ENCODE measurements at regions not wholly inside any gene's neighbourhood (a gene's known extent, or its start where the extent isn't known, plus 50 kb on each side); places are given as distances from the start of the nearest gene placed in this dataset.
A peak's percentile ranks its signal among the peaks of the same experiment; 100 is the strongest.

DNA sequence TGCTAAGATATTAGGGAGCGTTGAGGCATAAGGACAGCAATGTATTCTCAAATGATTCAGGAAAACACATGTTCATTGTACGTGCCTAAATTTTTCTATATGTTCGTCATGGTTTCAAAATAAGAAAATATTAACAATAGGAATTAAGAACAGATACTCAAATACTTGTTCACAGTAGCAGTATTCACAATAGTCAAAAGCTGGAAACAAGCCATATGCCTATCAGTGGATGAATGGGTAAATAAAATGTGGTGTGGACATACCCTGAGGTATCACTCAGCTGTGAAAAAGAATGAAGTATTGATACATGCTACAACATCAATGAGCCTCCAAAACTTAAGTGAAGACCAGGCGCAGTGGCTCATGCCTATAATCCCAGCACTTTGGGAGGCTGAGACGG is 84.7 kb upstream of the PTER start:
- ATAC-seq (replicated peaks in 6 of 8) = no peak
- 21 to 93% (median 56%) methylated on average over 2 to 5 of the region's 5 CpGs; no CpG with 5 or more reads in 2 of the 10 experiments for WGBS, 10 experiments
- in situ Hi-C loops (cut with MboI; ENCODE audit: low pct_unique_long_range_greater_than_20kb in 2 of 9, low sequenced_read_pairs in 9 of 9, unreplicated experiment in 9 of 9) = no loop called here

DNA sequence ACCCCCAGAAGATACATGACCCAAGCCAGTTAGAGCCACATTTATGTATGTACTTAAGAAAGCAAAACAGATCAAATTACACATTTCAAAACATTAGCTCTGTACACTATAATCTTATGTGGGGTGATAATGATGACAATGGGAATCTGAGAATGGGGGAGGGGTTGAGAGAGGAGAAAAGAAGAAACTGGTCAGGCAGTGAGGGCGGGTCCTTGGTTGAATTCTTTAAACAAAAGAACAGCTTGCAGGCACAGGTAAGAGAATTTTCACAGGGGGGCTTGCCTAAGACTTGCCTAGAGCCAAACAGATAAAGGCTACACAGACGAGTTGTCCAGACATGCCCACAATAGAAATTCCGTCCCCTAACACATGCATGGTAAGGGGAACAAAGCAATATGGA is 76.8 kb upstream of the PTER start:
- in situ Hi-C loops (cut with MboI; ENCODE audit: low pct_unique_long_range_greater_than_20kb in 2 of 9, low sequenced_read_pairs in 9 of 9, unreplicated experiment in 9 of 9) = no loop called here
- no peak for ATAC-seq (replicated peaks in 6 of 8)
- H3K4me3 ChIP-seq = no peak overlapping the region
- no peak overlapping the region for H3K27ac ChIP-seq
- WGBS, 10 experiments = 7 to 100% (median 85%) methylated on average over 1 to 3 of the region's 3 CpGs; no CpG with 5 or more reads in 3 of the 10 experiments
- H3K4me1 ChIP-seq (replicated peaks in 1 of 2) = no peaks in the 10 kb centered on the region

More for the DNA sequence above, 84.7 kb upstream of the PTER start:
- Histone ChIP-seq H3K4me3 (no peak overlapping the region), H3K27ac (no peak overlapping the region), H3K4me1 (replicated peaks in 1 of 2) (no peaks in the 10 kb centered on the region)

DNA sequence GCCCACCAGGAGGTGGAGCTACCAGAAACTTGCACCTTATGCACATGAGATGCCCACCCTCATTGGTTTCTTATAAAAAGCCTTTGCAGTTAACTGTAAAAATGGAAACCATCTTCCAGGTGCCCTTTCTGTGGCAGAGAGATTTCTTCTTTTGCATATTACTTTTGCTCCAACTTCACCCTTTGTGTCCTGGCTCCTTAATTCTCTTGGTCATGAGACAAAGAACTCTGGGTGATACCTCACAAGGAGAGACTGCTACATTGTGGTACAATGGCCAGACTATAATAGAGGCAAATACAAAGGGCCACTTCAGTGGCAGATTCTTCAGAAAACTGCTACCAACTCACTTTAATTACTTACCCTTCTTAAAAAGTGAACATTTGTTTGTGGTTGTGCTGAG is 76.4 kb upstream of the PTER start:
- Histone ChIP-seq H3K27ac (no peak overlapping the region), H3K4me3 (no peak overlapping the region), H3K4me1 (replicated peaks in 1 of 2) (no peaks in the 10 kb centered on the region)
- ATAC-seq (replicated peaks in 6 of 8) = no peak
- in situ Hi-C loops (cut with MboI; ENCODE audit: low pct_unique_long_range_greater_than_20kb in 2 of 9, low sequenced_read_pairs in 9 of 9, unreplicated experiment in 9 of 9) = no loop called here

DNA sequence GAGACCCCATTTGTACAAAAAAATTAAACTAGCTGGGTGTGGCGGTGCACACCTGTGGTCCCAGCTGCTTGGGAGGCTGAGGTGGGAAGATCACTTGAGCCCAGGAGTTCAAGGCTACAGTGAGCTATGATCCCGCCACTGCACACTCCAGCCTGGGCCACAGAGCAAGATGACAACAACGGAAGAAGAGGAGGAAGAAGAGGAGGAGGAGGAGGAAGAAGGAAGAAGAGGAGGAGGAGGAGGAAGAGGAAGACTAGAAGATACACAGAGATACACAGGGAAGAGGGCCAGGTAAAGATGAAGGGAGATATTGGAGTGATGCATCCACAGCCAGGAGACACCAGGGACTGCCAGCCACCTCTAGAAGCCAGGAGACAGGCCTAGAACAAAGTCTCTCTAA is 75.7 kb upstream of the PTER start:
- WGBS, 10 experiments = 0 to 100% (median 90%) methylated on average over 1 of the region's 3 CpGs; no CpG with 5 or more reads in 6 of the 10 experiments
- no peak overlapping the region for H3K27ac ChIP-seq
- no peaks in the 10 kb centered on the region for H3K4me1 ChIP-seq (replicated peaks in 1 of 2)
- in situ Hi-C loops (cut with MboI; ENCODE audit: low pct_unique_long_range_greater_than_20kb in 2 of 9, low sequenced_read_pairs in 9 of 9, unreplicated experiment in 9 of 9) = no loop called here
- no peak overlapping the region for H3K4me3 ChIP-seq
- ATAC-seq (replicated peaks in 6 of 8) = no peak

DNA sequence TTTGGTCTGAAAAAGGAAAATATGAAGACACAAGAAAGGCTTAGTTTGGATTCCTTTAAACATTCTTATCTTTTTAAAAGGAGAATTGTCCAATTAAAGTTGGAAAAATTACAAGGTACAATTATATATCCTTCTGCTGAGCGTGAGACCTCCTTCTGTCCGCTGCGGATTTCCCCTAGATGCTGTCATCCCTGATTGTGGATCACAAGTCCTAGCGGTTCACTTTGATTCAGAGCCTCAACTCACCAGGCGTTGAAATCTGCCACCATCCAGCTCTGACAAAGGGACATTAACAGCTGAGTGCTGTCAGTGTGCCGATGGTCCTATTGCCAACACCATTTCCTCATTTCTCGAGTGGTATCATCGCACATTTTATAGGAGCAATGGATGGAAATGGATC is 73.1 kb upstream of the PTER start:
- 6 to 96% (median 89%) methylated on average over 2 to 8 of the region's 8 CpGs; no CpG with 5 or more reads in 1 of the 10 experiments for WGBS, 10 experiments
- in situ Hi-C loops (cut with MboI; ENCODE audit: low pct_unique_long_range_greater_than_20kb in 2 of 9, low sequenced_read_pairs in 9 of 9, unreplicated experiment in 9 of 9) = no loop called here
- H3K4me3 ChIP-seq = no peak overlapping the region
- H3K27ac ChIP-seq = no peak overlapping the region
- ATAC-seq (replicated peaks in 6 of 8) = no peak
- peaks cover 13 to 21% of the 10 kb centered on the region in 2 donors for H3K4me1 ChIP-seq (replicated peaks in 1 of 2)

DNA sequence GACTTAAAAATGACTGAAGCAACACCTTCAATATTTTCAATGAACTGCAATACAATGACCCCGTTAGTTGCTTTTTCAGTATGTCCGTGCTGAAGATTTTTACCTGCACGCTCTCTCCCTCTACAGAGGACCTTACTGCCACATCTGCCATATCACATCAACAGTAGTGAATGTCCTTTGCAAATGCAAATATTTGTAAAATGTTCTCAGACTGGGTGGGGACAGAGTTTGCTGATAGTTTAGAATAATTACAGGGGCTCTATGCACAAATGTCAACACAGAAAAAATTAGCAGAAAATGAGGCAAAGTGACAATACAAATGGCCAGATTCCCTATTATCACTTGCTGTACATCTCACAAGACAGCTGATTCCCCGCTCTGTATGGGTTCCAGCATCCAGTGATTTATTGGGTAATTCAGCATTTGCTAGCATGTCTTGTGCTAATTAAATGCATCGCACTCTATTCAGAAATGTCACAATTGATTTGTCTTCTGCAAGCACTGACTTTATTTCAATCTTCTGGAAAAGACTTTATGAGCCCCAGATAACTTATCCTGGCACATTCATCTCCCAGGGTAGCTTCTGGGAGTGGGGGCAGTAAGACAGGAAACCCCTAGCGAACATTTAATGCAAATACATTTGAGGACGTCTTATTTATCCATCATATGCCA is 69.1 kb upstream of the PTER start:
- Histone ChIP-seq H3K27ac (no peak overlapping the region), H3K4me1 (replicated peaks in 1 of 2) (peaks cover 15 to 23% of the 10 kb centered on the region in 2 donors), H3K4me3 (no peak overlapping the region)
- WGBS, 10 experiments = 0 to 90% (median 35%) methylated on average over 2 to 7 of the region's 7 CpGs
- peak; percentile 58 to 97 (median 95) for ATAC-seq (replicated peaks in 6 of 8)
- in situ Hi-C loops (cut with MboI; ENCODE audit: low pct_unique_long_range_greater_than_20kb in 2 of 9, low sequenced_read_pairs in 9 of 9, unreplicated experiment in 9 of 9) = no loop called here

DNA sequence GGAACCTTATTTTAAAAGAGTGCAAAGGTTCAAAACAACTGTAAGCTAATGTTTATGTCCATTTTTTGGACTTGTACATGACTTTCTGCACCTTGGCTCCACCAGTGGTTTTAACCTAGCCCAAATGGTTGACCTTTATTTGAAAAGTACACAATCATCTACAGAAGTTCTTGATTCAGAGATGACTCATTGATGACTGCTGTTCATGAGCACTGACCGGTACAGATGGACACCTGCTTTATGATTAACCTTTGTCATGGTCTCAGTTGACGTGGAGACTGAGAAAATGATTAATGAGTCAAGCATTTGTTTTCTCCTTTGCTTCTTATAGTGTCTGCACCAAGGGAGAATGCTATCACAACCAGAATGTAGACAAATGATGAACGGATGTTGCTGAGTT is 55.7 kb upstream of the PTER start:
- Histone ChIP-seq H3K4me3 (no peak overlapping the region), H3K27ac (no peak overlapping the region), H3K4me1 (replicated peaks in 1 of 2) (peaks cover 4 to 17% of the 10 kb centered on the region in 2 donors)
- ATAC-seq (replicated peaks in 6 of 8) = no peak
- 0 to 79% (median 55%) methylated on average over 2 to 3 of the region's 3 CpGs for WGBS, 10 experiments
- in situ Hi-C loops (cut with MboI; ENCODE audit: low pct_unique_long_range_greater_than_20kb in 2 of 9, low sequenced_read_pairs in 9 of 9, unreplicated experiment in 9 of 9) = no loop called here

DNA sequence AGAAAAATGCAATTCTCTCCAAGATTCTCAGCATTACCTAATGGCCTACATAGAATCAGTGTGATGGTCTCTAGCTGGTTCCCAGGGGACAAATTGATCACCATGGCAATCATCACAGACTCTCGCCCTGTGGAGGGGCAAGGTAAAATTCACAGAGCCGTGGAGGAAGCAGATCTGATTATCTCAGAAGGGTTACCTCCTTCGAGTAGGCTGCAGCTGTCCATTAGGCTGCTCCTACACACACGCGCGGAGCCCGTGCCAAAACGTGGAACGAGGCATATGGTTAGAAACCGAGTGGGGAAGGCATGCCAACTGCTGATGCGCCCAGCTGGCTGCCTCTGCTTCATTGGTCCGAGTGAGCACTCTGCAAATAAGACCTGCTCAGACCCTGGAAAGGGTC is 52.8 kb upstream of the PTER start:
- in situ Hi-C loops (cut with MboI; ENCODE audit: low pct_unique_long_range_greater_than_20kb in 2 of 9, low sequenced_read_pairs in 9 of 9, unreplicated experiment in 9 of 9) = no loop called here
- Histone ChIP-seq H3K4me3 (no peak overlapping the region), H3K27ac (peak overlapping the region in 1 of 2 donors; percentile 14), H3K4me1 (replicated peaks in 1 of 2) (peaks cover 4 to 20% of the 10 kb centered on the region in 2 donors)
- 0 to 86% (median 57%) methylated on average over 1 to 12 of the region's 12 CpGs; no CpG with 5 or more reads in 4 of the 10 experiments for WGBS, 10 experiments
- peak in 5 of 8 experiments; percentile 92 to 99 (median 99) for ATAC-seq (replicated peaks in 6 of 8)

DNA sequence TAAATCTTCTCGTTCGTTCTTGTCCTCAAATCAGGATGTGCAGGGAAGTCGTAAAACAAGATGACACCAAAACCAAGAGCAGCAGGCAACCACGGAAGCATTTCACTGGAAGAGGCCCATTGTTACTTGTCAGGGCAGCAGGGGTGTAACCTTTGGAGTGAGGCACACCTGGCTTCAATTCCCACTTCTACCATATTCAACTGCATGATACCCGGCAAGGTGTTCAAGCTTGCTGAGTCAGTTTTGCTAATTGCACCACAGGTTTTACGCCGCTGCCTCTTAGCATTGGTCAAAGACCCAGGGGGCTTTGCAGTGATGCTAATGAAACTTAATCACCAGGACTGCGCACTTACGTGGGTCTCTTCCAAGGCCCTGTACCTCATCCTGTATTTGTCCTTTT is 50.0 kb upstream of the PTER start:
- Histone ChIP-seq H3K27ac (no peak overlapping the region), H3K4me1 (replicated peaks in 1 of 2) (peaks cover 4 to 20% of the 10 kb centered on the region in 2 donors), H3K4me3 (no peak overlapping the region)
- in situ Hi-C loops (cut with MboI; ENCODE audit: low pct_unique_long_range_greater_than_20kb in 2 of 9, low sequenced_read_pairs in 9 of 9, unreplicated experiment in 9 of 9) = no loop called here
- 9 to 100% (median 50%) methylated on average over 1 to 9 of the region's 9 CpGs for WGBS, 10 experiments
- ATAC-seq (replicated peaks in 6 of 8) = no peak
